RCC 7860 (cell line): ENCODE measurements at regions not wholly inside any gene's neighbourhood (a gene's known extent, or its start where the extent isn't known, plus 50 kb on each side); places are given as distances from the start of the nearest gene placed in this dataset.
A peak's percentile ranks its signal among the peaks of the same experiment; 100 is the strongest.
"Not testable (repeated sequence)": the region's sequence is repeated elsewhere in the genome, so short reads cannot be mapped to it uniquely, and the experiment has no call there.

Experiments
- DNase-seq: peaks from one replicate; pipeline ENCODE4 v3.0.0-alpha.2; 2015; ENCODE audit warnings: low spot score
- FAIRE-seq: peaks from 2 replicates; lab custom pipeline; 2012; peaks lifted over from hg19 to GRCh38; lab: Jason Lieb, UNC

GRCh38 chr21:17393413-17393812 is 119.4 kb upstream of the CXADR start:
- no peak for DNase-seq
- FAIRE-seq, result no peak

- no peak for DNase-seq
- FAIRE-seq, result no peak
Observed at GRCh38 chr21:17396948-17397347, 115.9 kb upstream of the CXADR start.

DNA sequence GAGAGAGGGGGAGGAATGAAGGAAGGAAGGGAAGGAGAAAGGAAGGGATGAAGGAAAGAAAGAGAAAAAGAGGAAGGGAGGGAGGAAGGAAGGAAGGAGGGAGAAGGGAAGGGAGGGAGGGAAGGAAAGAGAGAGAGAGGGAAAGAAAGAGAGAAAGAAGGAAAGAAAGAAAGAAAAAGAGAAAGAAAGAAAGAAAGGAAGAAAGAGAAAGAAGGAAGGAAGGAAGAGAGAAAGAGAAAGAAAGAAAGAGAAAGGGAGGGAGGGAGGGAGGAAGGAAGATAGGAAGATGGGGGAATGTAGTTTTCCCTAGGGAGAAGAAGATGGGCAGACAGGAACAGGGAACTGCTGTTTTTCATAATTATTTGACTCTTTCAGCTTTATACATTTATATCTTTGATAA is 115.1 kb upstream of the CXADR start:
- no peak for FAIRE-seq
- no peak for DNase-seq

DNA sequence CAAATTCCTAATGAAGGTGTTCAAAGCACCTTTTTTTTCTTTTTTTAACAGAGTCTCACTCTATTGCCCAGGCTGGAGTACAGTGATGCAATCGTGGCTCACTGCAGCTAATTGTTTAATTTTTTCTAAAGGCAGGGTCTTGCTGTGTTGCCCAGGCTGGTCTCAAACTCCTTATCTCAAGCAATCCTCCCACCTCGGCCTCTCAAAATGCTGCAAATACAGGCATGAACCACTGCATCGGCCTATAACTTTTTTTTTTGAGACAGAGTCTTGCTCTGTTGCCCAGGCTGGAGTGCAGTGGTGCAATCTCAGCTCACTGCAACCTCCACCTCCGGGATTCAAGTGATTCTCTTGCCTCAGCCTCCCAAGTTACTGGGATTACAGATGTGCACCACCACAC is 113.9 kb upstream of the CXADR start:
- FAIRE-seq, DNase-seq: not testable (repeated sequence)

GRCh38 chr21:17402937-17403336 is 109.9 kb upstream of the CXADR start:
- FAIRE-seq, result no peak
- no peak for DNase-seq

DNA sequence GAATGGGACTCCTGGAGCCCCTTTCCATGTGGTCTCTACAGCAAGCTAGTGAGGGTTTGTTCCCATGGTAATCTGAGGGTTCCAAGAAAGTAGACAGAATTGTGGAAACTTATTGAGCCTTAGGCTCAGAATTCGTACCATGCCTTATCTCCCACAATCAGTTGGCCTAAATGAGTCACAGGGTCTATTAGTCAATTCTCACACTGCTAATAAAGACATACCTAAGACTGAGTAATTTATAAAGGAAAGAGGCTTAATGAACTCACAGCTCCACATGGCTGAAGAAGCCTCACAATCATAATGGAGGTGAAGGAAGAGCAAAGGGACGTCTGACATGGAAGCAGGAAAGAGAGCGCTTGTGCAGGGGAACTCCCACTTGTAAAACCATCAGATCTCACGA is 106.6 kb upstream of the CXADR start:
- FAIRE-seq (no peak), DNase-seq (no peak)

DNA sequence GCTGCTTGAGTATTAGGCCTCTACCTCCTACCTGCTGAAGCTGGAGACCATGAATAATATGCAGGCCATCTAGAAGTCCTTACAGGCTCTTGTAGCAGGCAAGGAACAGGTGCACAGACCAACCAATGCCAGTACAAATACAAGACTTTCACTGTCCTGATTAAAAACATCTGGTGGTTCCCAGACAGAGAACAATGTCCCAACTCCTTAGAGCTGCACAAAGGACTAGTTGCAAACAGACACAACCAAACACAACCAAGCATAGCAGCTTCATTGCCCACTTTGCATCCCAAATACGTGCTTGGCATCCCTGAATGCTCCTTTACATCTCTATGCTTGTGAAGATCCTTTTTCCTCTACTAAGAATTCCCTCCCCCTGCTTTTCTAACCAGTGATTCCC is 98.1 kb upstream of the CXADR start:
- DNase-seq (no peak), FAIRE-seq (no peak)

DNA sequence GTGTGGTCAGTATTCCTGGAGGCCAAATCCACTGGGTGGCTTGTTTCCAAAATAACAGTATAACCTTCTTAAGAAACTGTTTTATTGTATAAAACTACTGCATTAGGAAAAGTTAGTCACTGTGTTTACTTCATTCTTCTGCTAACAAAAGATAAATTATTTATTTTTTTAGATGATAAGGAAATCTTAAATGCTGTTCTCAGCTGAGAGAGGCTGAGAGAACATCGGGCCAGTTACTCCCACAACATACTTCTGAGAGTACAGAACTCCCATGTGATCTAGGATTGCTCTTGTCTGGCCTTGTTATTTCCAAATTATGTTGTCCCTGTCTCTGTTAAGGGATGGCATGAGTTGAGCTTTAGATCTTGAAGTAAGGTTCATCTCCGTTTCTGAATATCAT is 96.7 kb upstream of the CXADR start:
- no peak for FAIRE-seq
- no peak for DNase-seq

- DNase-seq (no peak), FAIRE-seq (no peak)
Observed at GRCh38 chr21:17422931-17423330, 89.9 kb upstream of the CXADR start.

DNA sequence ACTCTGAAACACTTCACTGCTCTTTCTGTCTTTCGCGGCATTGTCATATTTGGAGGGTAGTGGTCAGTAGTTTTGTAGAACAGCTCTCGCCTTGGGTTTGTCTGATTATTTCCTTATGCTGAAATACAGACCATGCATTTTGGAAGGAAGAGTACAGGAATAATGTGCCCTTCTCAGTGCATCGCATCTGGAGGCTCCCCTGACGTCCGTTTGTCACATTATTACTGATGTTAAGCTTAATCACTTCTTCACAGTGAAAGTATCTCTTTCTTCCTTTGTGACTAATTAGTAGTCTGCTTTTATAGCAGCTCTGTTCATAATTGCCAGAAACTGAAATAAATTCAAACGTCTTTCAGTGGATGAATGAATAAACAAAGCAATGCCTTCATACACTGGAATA is 85.7 kb upstream of the CXADR start:
- DNase-seq, result no peak
- FAIRE-seq, result no peak

GRCh38 chr21:17427831-17428483 is 84.9 kb upstream of the CXADR start:
- FAIRE-seq, result peak; percentile 47
- DNase-seq, result peak; percentile 63

- no peak for FAIRE-seq
- peak; percentile 15 for DNase-seq
Observed at GRCh38 chr21:17428484-17428869, 84.4 kb upstream of the CXADR start.

DNA sequence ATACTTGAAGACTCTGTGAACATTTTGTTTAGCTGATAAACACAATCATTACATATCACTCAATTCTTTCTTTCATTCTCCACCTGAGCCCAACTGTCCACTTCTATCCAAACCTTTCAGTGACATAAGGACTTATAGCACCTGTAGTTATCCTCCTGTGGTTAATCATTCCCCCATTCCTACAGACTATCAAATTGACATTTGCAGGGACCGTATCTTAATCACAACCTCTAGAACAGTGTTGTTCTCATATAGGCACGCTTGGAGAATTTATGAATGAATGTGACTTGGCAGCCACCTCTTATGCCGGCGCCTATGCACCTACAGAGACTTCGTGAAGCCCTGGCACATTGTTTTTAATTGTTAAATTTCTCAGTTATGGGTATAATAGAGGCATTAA is 83.9 kb upstream of the CXADR start:
- no peak for FAIRE-seq
- DNase-seq, result no peak

DNA sequence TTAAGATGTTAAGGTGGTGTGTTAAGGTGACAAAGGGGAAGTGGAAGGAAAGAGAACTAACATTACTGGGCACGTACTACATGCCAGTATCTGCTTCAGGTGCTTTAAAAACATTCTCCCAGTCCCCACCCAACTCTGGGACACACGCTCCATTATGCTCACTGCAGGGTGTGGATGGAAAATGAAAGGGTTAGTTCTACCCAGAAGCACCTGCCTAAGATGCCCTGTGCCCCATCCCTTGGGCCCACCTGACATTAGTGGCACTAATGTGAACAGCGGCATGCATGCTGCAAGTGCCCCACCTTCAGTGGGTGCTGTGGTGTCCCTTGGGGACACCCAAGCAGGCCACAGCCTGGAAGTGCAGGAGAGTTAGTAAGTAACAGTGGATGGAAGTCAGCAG is 82.9 kb upstream of the CXADR start:
- no peak for DNase-seq
- FAIRE-seq, result no peak

GRCh38 chr21:17432732-17433057 is 80.1 kb upstream of the CXADR start:
- FAIRE-seq (no peak), DNase-seq (no peak)

GRCh38 chr21:17433730-17434129 is 79.1 kb upstream of the CXADR start:
- no peak for DNase-seq
- no peak for FAIRE-seq

DNA sequence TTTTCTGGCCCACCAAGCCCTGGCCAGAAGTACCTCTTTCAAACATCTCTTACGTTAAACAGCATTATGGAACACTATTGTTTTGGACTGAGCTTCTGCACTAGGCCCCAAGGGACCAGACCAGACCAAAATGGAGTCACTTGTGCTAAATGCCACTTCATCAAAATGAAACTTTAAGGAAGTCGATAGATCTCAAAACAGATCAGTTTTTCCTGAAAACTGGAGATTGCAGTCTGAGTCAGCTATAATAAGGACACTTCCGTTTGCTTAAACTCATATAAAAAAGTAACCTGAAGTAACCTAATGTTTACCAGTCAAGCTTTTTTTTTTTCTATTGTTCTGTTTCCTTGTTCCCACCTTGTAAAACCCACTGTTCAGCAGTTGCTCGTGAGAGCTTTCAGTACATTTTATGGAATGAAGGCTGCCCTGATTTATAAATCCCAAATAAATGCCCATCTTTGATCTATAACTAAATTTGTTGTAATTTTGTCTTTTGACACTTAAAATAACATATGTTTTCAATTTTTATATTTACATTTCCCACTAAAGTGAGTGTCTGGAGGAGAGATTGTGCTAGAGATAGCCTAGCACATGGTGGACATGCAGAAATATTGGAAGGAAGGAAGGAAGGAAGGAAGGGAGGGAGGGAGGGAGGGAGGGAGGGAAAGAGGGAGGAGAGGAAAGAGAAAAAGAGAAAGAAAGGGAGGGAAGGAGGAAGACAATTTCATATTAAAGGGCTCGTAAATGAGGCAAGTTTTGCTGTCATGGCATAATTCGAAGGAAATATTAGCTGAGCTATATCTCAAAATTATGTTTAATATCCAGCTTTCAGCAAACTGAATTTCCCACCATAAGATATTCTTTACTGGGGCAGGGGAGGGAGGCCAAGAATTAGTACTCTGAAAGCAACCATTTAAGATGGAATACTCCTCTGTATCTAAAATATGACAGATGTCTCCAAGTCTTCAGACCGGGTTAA is 77.0 kb upstream of the CXADR start:
- DNase-seq, result no peak
- no peak for FAIRE-seq

DNA sequence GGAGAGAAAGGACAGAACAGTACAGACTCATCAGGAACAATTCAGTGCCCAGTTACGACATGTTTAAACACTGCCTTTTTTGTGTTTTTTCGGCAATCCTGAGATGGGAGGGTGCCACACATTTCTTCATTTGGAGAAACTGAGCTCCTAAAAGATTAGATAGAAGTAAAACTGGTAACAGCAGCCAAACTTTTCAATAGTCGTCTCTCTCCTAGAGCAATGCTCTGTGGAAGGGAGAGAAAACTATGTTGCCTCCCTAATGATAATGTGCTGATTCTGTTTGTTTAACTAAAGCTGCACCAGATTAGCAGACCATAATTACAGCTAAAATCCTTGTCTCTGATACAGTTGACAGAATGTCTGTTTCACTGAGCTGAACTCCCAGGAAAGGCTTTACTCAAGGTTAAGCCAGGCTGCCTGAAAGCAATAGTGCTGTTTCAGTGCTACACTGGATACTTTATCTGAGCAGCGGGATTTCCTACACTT is 76.2 kb upstream of the CXADR start:
- no peak for DNase-seq

DNA sequence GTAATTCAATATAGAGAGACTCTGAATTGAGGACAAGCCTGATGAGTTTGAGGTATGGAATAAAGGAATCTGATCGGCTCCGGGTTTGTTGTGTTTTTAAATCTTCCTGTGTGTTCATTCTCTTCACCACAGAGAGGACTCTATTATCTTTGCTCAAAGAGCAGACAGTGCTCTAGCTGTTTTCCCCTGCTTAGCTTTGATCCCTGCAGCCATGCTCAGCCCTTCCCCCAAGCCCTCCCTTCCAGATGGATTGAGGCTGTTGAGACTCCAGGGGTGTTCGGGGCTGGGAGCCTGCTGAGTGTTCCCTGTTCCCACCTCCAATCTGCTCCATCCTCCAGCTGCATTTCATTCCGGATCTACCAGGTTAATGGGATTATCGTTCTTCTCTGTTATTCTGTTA is 74.2 kb upstream of the CXADR start:
- DNase-seq, result no peak
- no peak for FAIRE-seq

More for the DNA sequence above, 76.2 kb upstream of the CXADR start:
- no peak for FAIRE-seq

DNA sequence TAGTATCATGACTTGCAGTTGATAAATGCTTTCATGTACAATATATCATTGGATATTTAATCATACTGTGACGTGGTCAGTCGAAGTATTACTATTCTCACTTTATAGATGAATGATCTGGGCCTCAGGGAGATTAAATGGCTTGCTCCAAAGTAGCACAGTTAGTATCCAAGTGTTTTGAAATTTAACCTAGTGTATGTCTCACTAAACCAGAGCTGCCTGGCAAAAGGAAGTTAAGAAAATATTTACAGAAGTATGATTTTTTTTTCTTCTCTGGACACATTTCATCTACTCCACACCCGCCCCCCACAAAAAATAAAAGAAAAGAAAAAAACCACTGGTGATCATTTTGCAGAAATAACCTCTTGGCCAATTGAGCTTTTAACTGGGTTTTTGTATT is 71.9 kb upstream of the CXADR start:
- FAIRE-seq (no peak), DNase-seq (no peak)

- DNase-seq, result no peak
- no peak for FAIRE-seq
Observed at GRCh38 chr21:17441370-17441769, 71.5 kb upstream of the CXADR start.

DNA sequence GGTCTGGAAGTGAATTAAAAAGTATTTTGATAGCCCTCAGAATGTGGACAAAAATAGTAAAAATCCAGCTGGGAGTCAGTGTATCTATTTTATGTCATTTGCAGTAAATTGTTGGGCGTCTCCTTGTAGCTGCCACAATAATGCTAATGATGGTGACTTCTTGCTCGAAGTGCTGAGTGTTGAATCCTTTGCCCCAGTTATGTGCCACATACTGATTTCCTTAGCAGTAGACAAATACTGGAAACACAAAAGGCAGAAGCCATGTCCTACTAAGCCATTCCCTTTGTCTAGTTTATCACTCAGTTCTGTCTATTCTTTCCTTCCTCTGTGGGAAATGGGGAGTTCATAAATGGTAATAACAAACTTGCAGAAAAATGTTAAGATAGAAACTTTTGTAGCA is 70.7 kb upstream of the CXADR start:
- FAIRE-seq, result no peak
- no peak for DNase-seq
